ENCODE measurements at regions not wholly inside any gene's neighbourhood (a gene's known extent, or its start where the extent isn't known, plus 50 kb on each side); places are given as distances from the start of the nearest gene placed in this dataset.

GRCh38 chr2:220930271-220931076 lies 641.6 kb downstream of the EPHA4 start:
- ATAC-seq: no peak
- DNase-seq: no peak
- intact Hi-C loops (cut with DNase I, micrococcal nuclease): no loop called here

- intact Hi-C loops (cut with DNase I, micrococcal nuclease): no loop called here
- no peak for DNase-seq
- no peak for ATAC-seq
These were observed 640.6 kb downstream of the EPHA4 start for GRCh38 chr2:220931491-220931890.

- intact Hi-C loops (cut with DNase I, micrococcal nuclease): no loop called here
- DNase-seq: no peak
- ATAC-seq: no peak
These were observed 640.1 kb downstream of the EPHA4 start for GRCh38 chr2:220932041-220932440.

- intact Hi-C loops (cut with DNase I, micrococcal nuclease): no loop called here
- ATAC-seq (no peak), DNase-seq (no peak)
These were observed 636.2 kb downstream of the EPHA4 start for GRCh38 chr2:220935789-220936321.

- no peak for ATAC-seq
These were observed 635.4 kb downstream of the EPHA4 start for GRCh38 chr2:220936641-220937197.

GRCh38 chr2:220937245-220937644 lies 634.9 kb downstream of the EPHA4 start:
- intact Hi-C loops (cut with DNase I, micrococcal nuclease): no loop called here
- no peak for ATAC-seq
- no peak for DNase-seq

More at GRCh38 chr2:220936641-220937197, 635.4 kb downstream of the EPHA4 start:
- no peak for DNase-seq
- intact Hi-C loops (cut with DNase I, micrococcal nuclease): no loop called here

GRCh38 chr2:220940646-220941045 lies 631.5 kb downstream of the EPHA4 start:
- intact Hi-C loops (cut with DNase I, micrococcal nuclease): no loop called here
- DNase-seq (no peak), ATAC-seq (no peak)

- no peak for ATAC-seq
- intact Hi-C loops (cut with DNase I, micrococcal nuclease): no loop called here
- no peak for DNase-seq
These were observed 630.4 kb downstream of the EPHA4 start for GRCh38 chr2:220941683-220942082.

GRCh38 chr2:220946552-220946951 lies 625.6 kb downstream of the EPHA4 start:
- ATAC-seq (no peak), DNase-seq (no peak)
- intact Hi-C loops (cut with DNase I, micrococcal nuclease): no loop called here

- DNase-seq: no peak
- intact Hi-C loops (cut with DNase I, micrococcal nuclease): no loop called here
- ATAC-seq: no peak
These were observed 623.5 kb downstream of the EPHA4 start for GRCh38 chr2:220948579-220948978.

- intact Hi-C loops (cut with DNase I, micrococcal nuclease): no loop called here
- ATAC-seq (no peak), DNase-seq (no peak)
These were observed 622.6 kb downstream of the EPHA4 start for GRCh38 chr2:220949466-220949865.

- no peak for ATAC-seq
- no peak for DNase-seq
- intact Hi-C loops (cut with DNase I, micrococcal nuclease): no loop called here
These were observed 616.3 kb downstream of the EPHA4 start for GRCh38 chr2:220955776-220956175.

GRCh38 chr2:220956429-220956828 lies 615.7 kb downstream of the EPHA4 start:
- no peak for DNase-seq
- intact Hi-C loops (cut with DNase I, micrococcal nuclease): no loop called here
- ATAC-seq: no peak

- no peak for DNase-seq
- no peak for ATAC-seq
- intact Hi-C loops (cut with DNase I, micrococcal nuclease): no loop called here
These were observed 612.7 kb downstream of the EPHA4 start for GRCh38 chr2:220959391-220959802.

- no peak for DNase-seq
- ATAC-seq: no peak
These were observed 610.8 kb downstream of the EPHA4 start for GRCh38 chr2:220961143-220961860.

GRCh38 chr2:220962556-220962955 lies 609.5 kb downstream of the EPHA4 start:
- DNase-seq: no peak

More at GRCh38 chr2:220961143-220961860, 610.8 kb downstream of the EPHA4 start:
- intact Hi-C loops (cut with DNase I, micrococcal nuclease): no loop called here

GRCh38 chr2:220963076-220963475 lies 609.0 kb downstream of the EPHA4 start:
- DNase-seq (no peak), ATAC-seq (no peak)
- intact Hi-C loops (cut with DNase I, micrococcal nuclease): no loop called here

More at GRCh38 chr2:220962556-220962955, 609.5 kb downstream of the EPHA4 start:
- intact Hi-C loops (cut with DNase I, micrococcal nuclease): no loop called here
- no peak for ATAC-seq

GRCh38 chr2:220963930-220964329 lies 608.2 kb downstream of the EPHA4 start:
- intact Hi-C loops (cut with DNase I, micrococcal nuclease): no loop called here
- ATAC-seq: no peak

GRCh38 chr2:220966636-220967035 lies 605.5 kb downstream of the EPHA4 start:
- no peak for DNase-seq
- intact Hi-C loops (cut with DNase I, micrococcal nuclease): no loop called here
- no peak for ATAC-seq

More at GRCh38 chr2:220963930-220964329, 608.2 kb downstream of the EPHA4 start:
- DNase-seq: no peak

- DNase-seq (no peak), ATAC-seq (peak; percentile 75)
- intact Hi-C loops (cut with DNase I, micrococcal nuclease): no loop called here
These were observed 602.8 kb downstream of the EPHA4 start for GRCh38 chr2:220969348-220969747.
